Activated CD8-positive, alpha-beta memory T cell treated with anti-CD3 and anti-CD28 coated beads, Interleukin-2, amount 50 U/mL, for 4 hours (primary cell): ENCODE measurements at regions not wholly inside any gene's neighbourhood (a gene's known extent, or its start where the extent isn't known, plus 50 kb on each side); places are given as distances from the start of the nearest gene placed in this dataset.
"Not testable (repeated sequence)": the region's sequence is repeated elsewhere in the genome, so short reads cannot be mapped to it uniquely, and the experiment has no call there.

ENCODE experiments used
- DNase-seq: peaks from one replicate; pipeline ENCODE4 v3.0.0-alpha.2; 2020

DNA sequence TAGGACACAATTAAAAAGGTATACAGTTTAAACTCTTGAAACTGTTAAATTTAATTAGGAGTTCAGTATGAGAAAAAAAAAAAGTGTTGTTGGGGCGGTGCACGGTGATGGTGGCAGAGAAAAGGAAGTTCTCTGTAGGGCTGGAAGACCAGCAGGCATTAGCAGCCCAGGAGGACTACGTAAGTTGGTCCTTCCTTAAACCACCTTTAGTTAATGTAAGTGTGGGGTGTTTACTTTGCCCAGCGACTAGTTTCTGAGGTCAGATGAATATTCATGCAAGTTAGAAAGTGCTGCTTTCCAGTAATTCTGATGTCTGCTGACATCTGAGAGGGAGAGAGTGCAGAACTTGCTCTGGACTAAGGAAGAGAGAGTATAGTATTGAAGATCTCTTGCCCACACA is 54.9 kb downstream of the NKX2-1 start:
- DNase-seq, result no peak

DNA sequence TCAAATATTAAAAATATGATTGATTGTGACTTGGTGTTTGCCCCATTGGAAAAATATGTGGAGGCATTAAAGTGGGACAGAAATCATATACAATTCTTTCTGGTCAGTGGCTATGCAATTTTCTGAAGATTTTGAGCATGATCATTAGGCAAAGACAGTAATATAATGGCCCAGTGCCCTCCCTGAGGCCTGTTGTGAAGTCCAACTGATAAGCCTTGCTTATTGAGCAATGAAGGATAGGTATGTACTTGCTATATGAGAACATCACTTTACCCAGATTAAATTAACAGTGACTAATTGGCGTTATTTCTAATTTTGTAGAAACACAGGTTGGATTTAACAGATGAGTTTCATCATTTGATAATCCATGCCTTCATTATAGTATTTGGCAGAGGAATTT is 57.1 kb downstream of the NKX2-1 start:
- no peak for DNase-seq

GRCh38 chr14:36455241-36455627 is 64.8 kb downstream of the NKX2-1 start:
- no peak for DNase-seq

GRCh38 chr14:36454599-36455240 is 65.3 kb downstream of the NKX2-1 start:
- no peak for DNase-seq

DNA sequence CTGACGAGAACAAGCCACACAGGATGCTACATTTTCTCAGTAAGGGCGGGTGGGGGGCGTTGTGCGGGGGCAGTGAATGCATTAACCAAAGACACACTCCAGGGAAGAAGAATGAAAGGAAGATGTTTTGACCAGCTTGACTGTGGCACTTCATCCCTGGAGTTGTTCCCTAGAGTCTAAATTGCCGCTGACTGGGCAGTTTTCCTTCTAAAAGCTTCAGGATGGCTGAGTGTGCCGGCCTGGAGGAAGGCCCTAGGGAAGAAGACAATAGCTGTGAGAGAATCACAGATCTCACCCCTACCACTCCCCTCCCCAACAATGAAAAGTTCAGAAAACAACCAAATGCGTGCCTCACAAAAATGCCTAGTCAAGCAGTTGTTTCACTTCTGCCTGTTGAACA is 67.2 kb downstream of the NKX2-1 start:
- DNase-seq, result no peak

DNA sequence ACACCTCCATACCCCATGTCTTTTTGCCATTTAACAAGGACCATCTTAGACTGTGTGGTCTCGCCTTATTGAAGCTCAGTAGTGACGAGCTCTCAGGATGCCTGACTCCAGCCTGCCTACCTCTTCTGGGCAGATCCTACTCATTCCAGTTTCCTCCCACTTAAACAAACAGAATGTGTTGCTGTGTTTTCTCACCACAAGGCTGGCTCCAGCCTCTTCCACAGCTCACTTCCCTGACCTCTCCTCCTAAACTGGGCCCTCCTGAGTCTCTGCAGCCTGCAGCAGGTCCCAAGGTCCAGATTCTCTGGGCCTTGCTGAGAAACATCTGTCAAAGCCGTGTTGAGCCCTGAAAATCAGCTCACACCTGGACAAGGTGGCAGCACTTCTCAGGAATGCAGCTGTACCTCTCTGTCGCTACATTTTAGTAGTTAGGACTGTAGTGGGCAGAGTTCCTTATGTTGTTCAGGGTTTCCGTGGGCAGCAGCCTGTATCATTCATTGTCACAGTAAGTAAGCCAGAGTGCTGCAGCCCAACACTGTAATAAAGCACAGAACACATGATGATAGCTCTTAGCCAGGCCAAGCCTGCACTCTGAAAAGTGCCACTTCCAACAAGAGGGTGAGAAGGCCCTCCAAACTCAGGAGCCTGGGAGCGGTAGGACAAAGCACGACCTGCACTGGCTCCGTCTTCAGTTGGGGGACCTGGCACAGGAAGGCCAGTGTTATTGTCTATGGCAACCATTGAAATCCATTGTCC is 68.5 kb downstream of the NKX2-1 start:
- DNase-seq, result no peak

GRCh38 chr14:36450550-36450949 is 69.5 kb downstream of the NKX2-1 start:
- no peak for DNase-seq

GRCh38 chr14:36449903-36450302 is 70.1 kb downstream of the NKX2-1 start:
- DNase-seq, result no peak

DNA sequence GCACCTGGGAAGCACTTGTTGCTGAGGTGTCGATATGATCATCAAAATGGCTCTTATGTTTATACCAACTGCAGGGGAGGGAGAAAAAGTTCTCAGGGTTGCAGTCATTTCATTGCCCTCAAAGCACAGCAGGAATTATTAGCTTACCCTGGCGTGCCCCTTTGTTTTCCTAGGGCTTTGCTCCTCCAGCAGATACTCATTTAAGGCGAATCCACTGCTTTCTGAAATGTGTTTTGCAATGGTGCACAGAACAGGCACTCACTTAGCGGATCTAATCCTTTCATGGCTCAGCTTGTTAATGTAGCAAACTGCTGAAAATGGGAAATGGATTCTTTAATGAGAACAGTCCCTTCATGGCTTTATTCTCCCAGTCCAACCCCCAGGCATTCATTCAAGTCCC is 76.7 kb downstream of the NKX2-1 start:
- no peak for DNase-seq

GRCh38 chr14:36442824-36443241 is 77.2 kb downstream of the NKX2-1 start:
- no peak for DNase-seq

DNA sequence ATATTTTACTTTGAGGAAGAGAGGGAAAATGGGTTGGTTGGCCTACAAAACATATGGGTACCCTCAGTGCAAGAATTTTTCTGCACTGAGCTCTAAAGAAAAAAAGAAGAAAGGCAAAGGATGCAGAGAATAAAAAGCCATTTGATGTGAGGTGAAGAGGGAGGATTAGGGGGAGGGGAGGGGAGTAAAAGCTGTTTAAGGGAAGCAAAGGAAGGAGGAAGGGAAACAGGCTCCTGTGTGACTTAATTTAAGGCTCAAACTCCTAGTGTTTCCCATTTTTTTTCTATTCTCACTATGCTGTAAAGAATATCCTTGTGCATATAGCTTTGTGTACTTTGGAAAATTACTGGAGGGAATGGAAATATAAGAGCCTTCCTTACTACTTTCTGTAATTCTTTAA is 78.7 kb downstream of the NKX2-1 start:
- no peak for DNase-seq

DNA sequence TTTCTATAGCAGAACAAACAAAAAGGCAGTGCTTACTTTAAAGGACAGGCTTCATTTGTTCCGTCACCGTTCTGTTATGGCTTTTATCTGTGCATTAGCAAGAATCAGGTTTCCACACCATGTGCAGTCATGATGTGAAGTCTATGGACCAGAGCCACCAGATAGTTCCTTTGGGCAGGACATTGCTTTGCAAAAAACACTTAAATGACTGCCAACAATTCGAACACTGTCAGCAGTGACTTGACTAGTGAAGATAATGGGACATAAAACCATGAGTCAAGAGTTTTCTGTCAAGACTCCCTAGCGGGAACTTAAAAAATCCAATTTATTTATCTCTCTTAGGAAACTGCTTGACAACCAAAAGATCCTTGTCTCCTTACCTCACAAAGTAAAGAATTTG is 80.3 kb downstream of the NKX2-1 start:
- no peak for DNase-seq

GRCh38 chr14:36438883-36439282 is 81.1 kb downstream of the NKX2-1 start:
- no peak for DNase-seq

DNA sequence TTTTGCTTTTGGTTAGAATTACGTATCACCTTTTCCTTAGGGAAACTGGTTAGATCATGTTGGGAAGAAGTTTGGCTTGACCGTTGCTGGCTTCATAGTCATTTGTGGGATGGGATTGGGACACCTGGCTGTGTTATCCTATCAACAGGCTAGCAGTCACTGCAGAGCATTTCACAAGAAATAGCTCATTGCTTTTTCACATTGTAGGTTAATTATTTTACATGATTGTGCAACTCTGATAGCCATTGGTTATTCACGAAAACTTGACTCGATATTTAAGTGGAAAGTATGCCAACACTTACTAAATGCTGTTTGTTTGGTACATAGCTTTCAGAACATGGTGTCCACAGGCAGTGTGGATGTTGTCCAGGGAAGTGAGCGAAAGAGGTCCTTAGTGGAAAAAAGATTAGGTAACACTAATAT is 89.4 kb downstream of the NKX2-1 start:
- DNase-seq, result no peak

GRCh38 chr14:36430169-36430568 is 89.9 kb downstream of the NKX2-1 start:
- no peak for DNase-seq

DNA sequence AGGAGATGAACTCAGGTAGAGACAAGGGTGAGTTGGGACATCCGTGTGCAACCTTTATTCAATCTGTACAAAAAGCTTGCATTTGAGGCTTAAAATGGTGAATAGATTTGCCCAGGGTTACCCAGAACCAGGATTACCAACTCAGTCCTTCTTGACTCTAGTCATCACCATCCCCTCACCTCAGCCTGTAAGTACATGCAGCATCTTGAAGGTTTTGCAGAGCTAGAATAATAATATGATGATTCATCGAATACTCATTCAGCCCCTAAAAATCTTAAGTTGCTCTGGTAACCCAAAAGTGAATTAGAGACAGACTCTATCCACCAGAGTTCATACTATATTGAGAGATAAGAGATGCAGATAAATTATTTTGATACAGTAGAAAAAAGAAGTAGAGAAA is 90.3 kb downstream of the NKX2-1 start:
- no peak for DNase-seq

DNA sequence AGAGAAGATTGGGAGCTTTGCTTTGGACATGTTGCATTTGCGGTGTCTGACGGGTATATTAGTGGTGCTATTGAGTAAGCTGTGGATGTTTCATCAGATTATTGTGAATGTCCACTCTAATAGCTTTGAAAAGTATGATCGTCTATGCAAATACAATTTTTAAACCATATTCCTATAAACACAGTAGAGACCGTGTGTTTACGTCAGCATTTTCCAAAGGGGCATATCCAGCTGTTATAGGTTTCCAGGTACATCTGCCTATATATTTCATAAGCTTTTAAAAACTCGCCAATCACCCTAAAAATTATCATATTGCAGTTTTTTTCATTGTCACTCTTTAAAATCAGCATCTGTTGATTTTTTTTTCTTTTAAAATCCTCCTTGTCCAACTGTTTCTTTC is 91.7 kb downstream of the NKX2-1 start:
- no peak for DNase-seq

DNA sequence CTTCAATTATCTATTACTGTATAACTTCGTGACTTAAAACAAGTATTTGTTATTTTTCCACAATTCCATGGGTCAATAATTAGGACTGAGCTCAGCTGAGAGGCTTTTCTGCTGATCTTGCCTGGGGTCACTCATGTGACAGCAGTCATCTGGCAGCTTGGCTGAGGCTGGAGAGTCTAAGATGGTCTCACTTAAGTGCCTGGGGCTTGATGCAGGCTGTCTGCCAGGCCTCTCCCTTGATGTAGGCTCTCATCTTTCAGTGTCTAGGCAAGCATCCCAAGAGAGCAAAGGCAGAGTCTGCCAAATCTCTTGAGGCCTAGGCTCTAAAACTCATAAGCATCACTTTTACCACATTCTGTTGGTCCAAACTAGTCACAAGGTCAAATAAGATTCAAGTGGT is 93.2 kb downstream of the NKX2-1 start:
- no peak for DNase-seq

DNA sequence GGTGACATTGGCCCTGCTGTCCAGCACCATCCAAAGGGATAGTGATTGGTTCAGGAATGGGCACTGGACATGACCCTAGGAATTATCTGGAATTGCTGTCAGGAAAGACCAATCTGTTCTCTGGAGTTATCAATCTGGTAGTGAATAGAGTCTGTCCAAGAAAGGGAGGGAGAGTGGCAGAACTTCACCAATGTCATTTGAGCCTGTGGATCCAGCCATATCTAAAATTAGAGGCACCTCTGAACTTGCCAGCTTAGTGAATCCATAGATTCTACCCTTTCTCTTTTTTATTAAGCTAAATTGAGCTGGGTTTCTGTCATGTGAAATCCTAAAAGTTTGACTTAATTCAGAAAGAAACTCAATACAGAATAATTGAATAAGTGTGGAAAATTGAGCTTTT is 93.9 kb downstream of the NKX2-1 start:
- DNase-seq, result no peak

DNA sequence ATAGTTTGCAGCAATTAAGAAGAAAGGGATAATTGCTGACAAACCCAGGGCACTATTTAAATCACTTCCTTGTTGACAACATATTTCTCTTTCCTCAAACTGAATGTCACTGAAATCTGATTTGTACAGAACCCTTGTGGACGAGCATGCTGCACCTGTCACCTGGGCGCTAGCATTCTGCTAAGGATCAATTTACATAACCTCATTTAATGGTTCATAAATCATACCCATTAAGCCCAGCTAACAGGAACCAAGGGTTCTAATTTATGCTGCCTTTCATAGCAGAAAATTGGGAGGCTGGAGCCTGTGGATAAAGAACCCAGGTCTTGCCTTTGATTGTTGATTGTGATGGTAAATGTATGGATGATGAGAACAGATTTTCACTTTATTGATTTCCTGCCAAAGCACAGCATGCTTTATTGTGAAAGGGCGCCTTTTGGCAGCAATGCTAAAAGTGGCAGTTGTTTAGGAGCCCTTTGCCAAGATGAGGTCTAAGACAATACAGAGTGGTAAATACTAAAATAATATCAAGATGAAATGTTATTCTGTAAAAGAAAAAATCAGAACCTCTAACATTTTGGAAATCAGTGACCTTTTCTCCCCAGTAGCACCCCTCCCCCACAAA is 95.4 kb downstream of the NKX2-1 start:
- DNase-seq, result no peak

GRCh38 chr14:36423430-36423829 is 96.6 kb downstream of the NKX2-1 start:
- DNase-seq, result no peak

DNA sequence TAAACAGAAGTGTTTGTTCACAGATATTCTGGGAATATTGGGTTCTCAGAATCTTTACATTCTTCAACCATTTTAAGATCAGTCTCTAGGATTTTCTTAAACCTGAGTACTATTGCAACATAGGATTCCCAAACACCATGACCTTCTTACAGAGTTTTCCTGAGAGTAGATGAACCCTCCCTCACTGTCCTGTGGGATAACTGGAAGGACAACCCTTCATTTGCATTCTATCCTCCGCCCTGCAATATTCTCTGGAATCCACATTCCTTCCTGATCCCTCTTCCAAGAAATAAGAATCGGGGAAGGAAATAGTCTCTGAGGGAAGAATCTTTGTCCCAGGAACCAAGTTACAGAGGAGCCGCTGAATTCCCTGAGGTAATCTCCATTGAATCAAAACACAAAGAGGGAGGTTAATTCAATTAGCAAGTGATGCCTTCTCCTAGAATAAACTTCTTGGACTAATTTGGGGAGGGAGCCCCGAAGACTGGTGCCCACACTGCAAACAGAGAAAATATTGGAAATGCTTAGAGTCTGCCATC is 99.8 kb upstream of the MBIP start:
- no peak for DNase-seq

- no peak for DNase-seq
These were observed 98.5 kb upstream of the MBIP start for GRCh38 chr14:36418937-36419336.

GRCh38 chr14:36411951-36412350 is 91.5 kb upstream of the MBIP start:
- DNase-seq, result not testable (repeated sequence)
